SK-N-SH (cell line): ENCODE measurements at regions not wholly inside any gene's neighbourhood (a gene's known extent, or its start where the extent isn't known, plus 50 kb on each side); places are given as distances from the start of the nearest gene placed in this dataset.

ENCODE experiments used
- CTCF ChIA-PET: fragments of 300-600, 350-600 bp; formaldehyde crosslinking; extraction: SDS; loops from one replicate; lab custom pipeline; 2021; lab: Yijun Ruan, JAX
- POLR2A ChIA-PET: fragments of 350-600 bp; sonication (Branson Sonifier 250); formaldehyde crosslinking; extraction: SDS; loops from one replicate; lab custom pipeline; 2020; ENCODE audit warnings: antibody characterized with exemption, inconsistent platforms; lab: Yijun Ruan, JAX
- DNase-seq: peaks from one replicate; pipeline ENCODE4 v3.0.0; 2012
- H2AFZ ChIP-seq: fragments of 200-600 bp; sonication (generic); 2 replicates; pipeline ENCODE4 v1.8.1; 2016; ENCODE audit warnings: antibody characterized with exemption, mild to moderate bottlenecking, low read depth
- H3F3A ChIP-seq: fragments of 200-600 bp; sonication (generic); replicated peaks from 2 replicates; pipeline ENCODE3; 2016; ENCODE audit warnings: antibody characterized with exemption, mild to moderate bottlenecking; ENCODE audit not compliant: insufficient read depth
- H3K27ac ChIP-seq, 2 experiments: fragments of 200-500 bp in 1 of 2; fragments of 200-600 bp in 1 of 2; sonication (Bioruptor generic) in 1 of 2; sonication (generic), shearing (Covaris generic) in 1 of 2; 2 replicates each; pipeline versions ENCODE4 v1.5.1 to v1.6.1; 2014 to 2016; ENCODE audit warnings: low read depth in 2 of 2, inconsistent platforms in 1 of 2, low read length in 1 of 2, mild to moderate bottlenecking in 1 of 2, mixed read lengths in 1 of 2
- H3K27me3 ChIP-seq: fragments of 200-600 bp; sonication (generic), shearing (Covaris generic); 2 replicates; pipeline ENCODE4 v1.6.1; 2016; ENCODE audit warnings: mixed run types; ENCODE audit not compliant: insufficient read depth
- H3K36me3 ChIP-seq, 2 experiments: fragments of 200-500 bp in 1 of 2; fragments of 200-600 bp in 1 of 2; sonication (Bioruptor generic) in 1 of 2; sonication (generic) in 1 of 2; replicated peaks in 1 of 2; 2 replicates each; pipeline versions ENCODE3 to v1.5.1; 2014 to 2016; ENCODE audit warnings: low read length in 1 of 2, mild to moderate bottlenecking in 1 of 2; ENCODE audit not compliant: insufficient read depth in 2 of 2, control insufficient read depth in 1 of 2
- H3K4me1 ChIP-seq, 2 experiments: fragments of 200-500 bp in 1 of 2; fragments of 200-600 bp in 1 of 2; sonication (Bioruptor generic) in 1 of 2; sonication (generic), shearing (Covaris generic) in 1 of 2; 2 replicates each; pipeline versions ENCODE4 v1.5.1 to v1.6.1; 2014 to 2016; ENCODE audit warnings: low read depth in 1 of 2, low read length in 1 of 2, mixed run types in 1 of 2; ENCODE audit not compliant: insufficient read depth in 2 of 2, control insufficient read depth in 1 of 2
- H3K4me2 ChIP-seq: fragments of 200-600 bp; sonication (generic), shearing (Covaris generic); 2 replicates; pipeline ENCODE4 v1.6.1; 2017; ENCODE audit warnings: mixed run types
- H3K4me3 ChIP-seq, 2 experiments: fragments of 200-500 bp in 1 of 2; fragments of 200-600 bp in 1 of 2; sonication (Bioruptor generic) in 1 of 2; sonication (generic), shearing (Covaris generic) in 1 of 2; 2 replicates each; pipeline versions ENCODE4 v1.5.1 to v1.8.1; 2014 to 2016; ENCODE audit warnings: low read depth in 2 of 2, inconsistent platforms in 1 of 2, low read length in 1 of 2, mild to moderate bottlenecking in 1 of 2, mixed read lengths in 1 of 2, moderate library complexity in 1 of 2
- H3K79me2 ChIP-seq: fragments of 200-600 bp; sonication (generic); 2 replicates; pipeline ENCODE4 v1.8.1; 2017; ENCODE audit warnings: mild to moderate bottlenecking; ENCODE audit not compliant: insufficient read depth
- H3K9ac ChIP-seq: fragments of 200-600 bp; sonication (generic); 2 replicates; pipeline ENCODE4 v1.6.1; 2017; ENCODE audit warnings: mixed run types
- H3K9me2 ChIP-seq: fragments of 200-600 bp; sonication (generic); 2 replicates; pipeline ENCODE4 v1.6.1; 2017; ENCODE audit warnings: mixed run types
- H3K9me3 ChIP-seq: fragments of 200-600 bp; sonication (generic); 2 replicates; pipeline ENCODE4 v1.6.1; 2017; ENCODE audit warnings: mixed run types, mild to moderate bottlenecking, moderate library complexity
- H4K20me1 ChIP-seq: fragments of 200-600 bp; sonication (generic); 2 replicates; pipeline ENCODE4 v1.6.1; 2017; ENCODE audit warnings: mild to moderate bottlenecking, mixed run types; ENCODE audit not compliant: insufficient read depth
- EP300 ChIP-seq, 2 experiments: IDR thresholded peaks; 2 replicates each; pipeline versions ENCODE4 v1.4.0 to v1.6.1; 2012; ENCODE audit warnings: borderline replicate concordance in 1 of 2, low read depth in 1 of 2, low read length in 1 of 2
- FOXJ3 ChIP-seq: sonication (generic); formaldehyde crosslinking; IDR thresholded peaks from 2 replicates; pipeline ENCODE4 v1.5.1; 2020; ENCODE audit warnings: mild to moderate bottlenecking, missing genetic modification reagents
- FOXM1 ChIP-seq: IDR thresholded peaks from 2 replicates; pipeline ENCODE4 v1.4.0; 2012; ENCODE audit warnings: low read depth, mild to moderate bottlenecking
- GABPA ChIP-seq: IDR thresholded peaks from 2 replicates; pipeline ENCODE4 v1.4.0; 2012; ENCODE audit warnings: low read depth, mild to moderate bottlenecking
- MAX ChIP-seq: IDR thresholded peaks from 2 replicates; pipeline ENCODE4 v1.4.0; 2012; ENCODE audit warnings: low read depth
- MEF2A ChIP-seq: IDR thresholded peaks from 2 replicates; pipeline ENCODE4 v1.4.0; 2012; ENCODE audit warnings: low read depth, borderline replicate concordance
- NFIC ChIP-seq: IDR thresholded peaks from 2 replicates; pipeline ENCODE4 v1.4.0; 2012; ENCODE audit warnings: borderline replicate concordance
- NRF1 ChIP-seq: IDR thresholded peaks from 2 replicates; pipeline ENCODE4 v1.6.1; 2012; ENCODE audit warnings: low read depth, mild to moderate bottlenecking, low read length
- RAD21 ChIP-seq: IDR thresholded peaks from 2 replicates; pipeline ENCODE4 v1.6.1; 2012; ENCODE audit warnings: mild to moderate bottlenecking, low read length
- REST ChIP-seq: IDR thresholded peaks from 2 replicates; pipeline ENCODE4 v1.6.1; 2012; ENCODE audit warnings: mild to moderate bottlenecking, low read depth, low read length, moderate library complexity
- RFX5 ChIP-seq: IDR thresholded peaks from 2 replicates; pipeline ENCODE4 v1.6.1; 2012; ENCODE audit warnings: mild to moderate bottlenecking, improper control_type of control experiment, low read length
- RXRA ChIP-seq: IDR thresholded peaks from 2 replicates; pipeline ENCODE4 v1.4.0; 2012; ENCODE audit warnings: low read depth, mild to moderate bottlenecking, borderline replicate concordance
- SIN3A ChIP-seq: IDR thresholded peaks from 2 replicates; pipeline ENCODE4 v1.6.1; 2012; ENCODE audit warnings: low read depth, mild to moderate bottlenecking, low read length, moderate library complexity, borderline replicate concordance
- SMC3 ChIP-seq: IDR thresholded peaks from 2 replicates; pipeline ENCODE4 v1.6.1; 2012; ENCODE audit warnings: low read depth, low read length, improper control_type of control experiment
- TAF1 ChIP-seq: IDR thresholded peaks from 2 replicates; pipeline ENCODE4 v1.6.1; 2012; ENCODE audit warnings: low read depth, mild to moderate bottlenecking, low read length, moderate library complexity, borderline replicate concordance
- TCF12 ChIP-seq: IDR thresholded peaks from 2 replicates; pipeline ENCODE4 v1.4.0; 2012
- TEAD4 ChIP-seq: IDR thresholded peaks from 2 replicates; pipeline ENCODE4 v1.4.0; 2012; ENCODE audit warnings: mild to moderate bottlenecking, borderline replicate concordance; ENCODE audit not compliant: insufficient read depth
- YY1 ChIP-seq: IDR thresholded peaks from 2 replicates; pipeline ENCODE4 v1.4.0; 2012; ENCODE audit warnings: low read depth, mild to moderate bottlenecking
- WGBS: methylation state at CpG from one replicate; pipeline ENCODE4 v1.1.6; 2017; ENCODE audit warnings: low lambda C conversion rate; 5-methylcytosine and 5-hydroxymethylcytosine counted together
- TF ChIP-seq, protein P1 (sequence below): fragments of 150-350 bp; IDR thresholded peaks from 2 replicates; pipeline ENCODE4 v1.6.1; 2017; ENCODE audit warnings: antibody characterized with exemption, low read length, low read depth, borderline replicate concordance
- TF ChIP-seq, protein P2 (sequence below): IDR thresholded peaks from 2 replicates; pipeline ENCODE4; 2012

- TF ChIP-seq, protein P1, sequence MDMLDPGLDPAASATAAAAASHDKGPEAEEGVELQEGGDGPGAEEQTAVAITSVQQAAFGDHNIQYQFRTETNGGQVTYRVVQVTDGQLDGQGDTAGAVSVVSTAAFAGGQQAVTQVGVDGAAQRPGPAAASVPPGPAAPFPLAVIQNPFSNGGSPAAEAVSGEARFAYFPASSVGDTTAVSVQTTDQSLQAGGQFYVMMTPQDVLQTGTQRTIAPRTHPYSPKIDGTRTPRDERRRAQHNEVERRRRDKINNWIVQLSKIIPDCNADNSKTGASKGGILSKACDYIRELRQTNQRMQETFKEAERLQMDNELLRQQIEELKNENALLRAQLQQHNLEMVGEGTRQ: no peak
- TF ChIP-seq RFX5 (no peak), REST (no peak), MEF2A (no peak), TCF12 (no peak), MAX (no peak)
Measured at GRCh38 chr3:104687362-104687761, 679.3 kb upstream of the ALCAM start (continued).

- WGBS: 71% methylated on average over 1 of the region's 8 CpGs
- Histone ChIP-seq H2AFZ (no peak overlapping the region), H3K4me3 (no peak overlapping the region), H3K9me3 (no peaks in the 10 kb centered on the region), H4K20me1 (no peaks in the 10 kb centered on the region), H3K4me2 (no peak overlapping the region), H3K27me3 (no peaks in the 10 kb centered on the region), H3K36me3 (no peaks in the 10 kb centered on the region), H3K9ac (no peak overlapping the region), H3K79me2 (no peaks in the 10 kb centered on the region), H3F3A (no peaks in the 10 kb centered on the region), H3K9me2 (no peaks in the 10 kb centered on the region), H3K4me1 (no peaks in the 10 kb centered on the region), H3K27ac (no peak overlapping the region)
- DNase-seq: no peak
- ChIA-PET POLR2A (no interaction called here), CTCF (no interaction called here)
- TF ChIP-seq RXRA (no peak), NFIC (no peak), YY1 (no peak), EP300 (IDR thresholded peaks at IDR 0.05; ENCODE audit: borderline replicate concordance in 1 of 2, low read depth in 1 of 2, low read length in 1 of 2) (no peak), SMC3 (no peak), TEAD4 (no peak), MAX (no peak), RFX5 (no peak), RAD21 (no peak), FOXM1 (no peak), FOXJ3 (CRISPR knock-in tag) (no peak), SIN3A (no peak), NRF1 (no peak), GABPA (no peak), TAF1 (no peak)
- TF ChIP-seq, protein P1: no peak
- TF ChIP-seq, protein P2, sequence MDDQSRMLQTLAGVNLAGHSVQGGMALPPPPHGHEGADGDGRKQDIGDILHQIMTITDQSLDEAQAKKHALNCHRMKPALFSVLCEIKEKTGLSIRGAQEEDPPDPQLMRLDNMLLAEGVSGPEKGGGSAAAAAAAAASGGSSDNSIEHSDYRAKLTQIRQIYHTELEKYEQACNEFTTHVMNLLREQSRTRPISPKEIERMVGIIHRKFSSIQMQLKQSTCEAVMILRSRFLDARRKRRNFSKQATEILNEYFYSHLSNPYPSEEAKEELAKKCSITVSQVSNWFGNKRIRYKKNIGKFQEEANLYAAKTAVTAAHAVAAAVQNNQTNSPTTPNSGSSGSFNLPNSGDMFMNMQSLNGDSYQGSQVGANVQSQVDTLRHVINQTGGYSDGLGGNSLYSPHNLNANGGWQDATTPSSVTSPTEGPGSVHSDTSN: no peak
Measured at GRCh38 chr3:104696470-104696869, 670.2 kb upstream of the ALCAM start.
